AG04450 (cell line): ENCODE measurements at regions not wholly inside any gene's neighbourhood (a gene's known extent, or its start where the extent isn't known, plus 50 kb on each side); places are given as distances from the start of the nearest gene placed in this dataset.

ENCODE experiments used
- CTCF ChIA-PET: fragments of 300-600, 350-600 bp; formaldehyde crosslinking; extraction: SDS; loops from one replicate; lab custom pipeline; 2022; ENCODE audit warnings: antibody characterized with exemption, inconsistent platforms; lab: Charles Lee
- POLR2A ChIA-PET: fragments of 350-600 bp; formaldehyde crosslinking; extraction: SDS; loops from one replicate; lab custom pipeline; 2021; ENCODE audit warnings: antibody characterized with exemption, inconsistent platforms; lab: Yijun Ruan, JAX
- DNase-seq: peaks from one replicate; pipeline ENCODE4 v3.0.0-alpha.2; 2011; ENCODE audit warnings: low read depth, low spot score
- H3K27ac ChIP-seq: one replicate; pipeline ENCODE4 v1.5.1; 2012; ENCODE audit warnings: low read depth, low read length, control low read depth
- H3K27me3 ChIP-seq: one replicate; pipeline ENCODE4 v1.6.0; 2012; ENCODE audit warnings: low read length; ENCODE audit not compliant: control insufficient read depth, insufficient read depth
- H3K4me3 ChIP-seq: 2 replicates; pipeline ENCODE4 v1.5.1; 2011; ENCODE audit warnings: mild to moderate bottlenecking, low read depth, low read length, control low read depth
- H3K9me3 ChIP-seq: 2 replicates; pipeline ENCODE4 v1.5.1; 2012; ENCODE audit warnings: low read length; ENCODE audit not compliant: control insufficient read depth, insufficient read depth
- TF ChIP-seq, protein P1 (sequence below): IDR thresholded peaks from 2 replicates; pipeline ENCODE4 v1.5.1; 2011; ENCODE audit warnings: low read depth, low read length, control low read depth, inconsistent platforms

DNA sequence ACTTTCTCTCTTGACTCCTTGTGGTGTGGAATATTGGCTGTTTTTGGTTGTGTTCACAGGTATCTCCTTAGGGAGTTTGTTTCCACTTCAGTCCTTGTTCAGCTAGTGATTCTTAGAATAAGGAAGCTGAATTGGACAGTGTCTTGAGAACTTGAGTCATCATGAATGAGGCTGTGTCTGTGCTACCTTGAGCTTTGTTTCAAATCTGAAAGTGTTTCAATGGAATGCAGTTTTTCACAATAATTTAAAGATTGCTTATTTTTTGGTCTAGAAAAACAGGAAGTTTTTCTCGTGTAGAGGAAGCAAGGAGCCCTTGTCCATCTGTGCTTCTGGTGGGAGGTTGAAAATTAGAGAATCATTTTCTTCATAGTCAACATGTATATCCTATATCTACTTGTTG is 76.5 kb downstream of the ZNF518B start:
- TF ChIP-seq, protein P1, sequence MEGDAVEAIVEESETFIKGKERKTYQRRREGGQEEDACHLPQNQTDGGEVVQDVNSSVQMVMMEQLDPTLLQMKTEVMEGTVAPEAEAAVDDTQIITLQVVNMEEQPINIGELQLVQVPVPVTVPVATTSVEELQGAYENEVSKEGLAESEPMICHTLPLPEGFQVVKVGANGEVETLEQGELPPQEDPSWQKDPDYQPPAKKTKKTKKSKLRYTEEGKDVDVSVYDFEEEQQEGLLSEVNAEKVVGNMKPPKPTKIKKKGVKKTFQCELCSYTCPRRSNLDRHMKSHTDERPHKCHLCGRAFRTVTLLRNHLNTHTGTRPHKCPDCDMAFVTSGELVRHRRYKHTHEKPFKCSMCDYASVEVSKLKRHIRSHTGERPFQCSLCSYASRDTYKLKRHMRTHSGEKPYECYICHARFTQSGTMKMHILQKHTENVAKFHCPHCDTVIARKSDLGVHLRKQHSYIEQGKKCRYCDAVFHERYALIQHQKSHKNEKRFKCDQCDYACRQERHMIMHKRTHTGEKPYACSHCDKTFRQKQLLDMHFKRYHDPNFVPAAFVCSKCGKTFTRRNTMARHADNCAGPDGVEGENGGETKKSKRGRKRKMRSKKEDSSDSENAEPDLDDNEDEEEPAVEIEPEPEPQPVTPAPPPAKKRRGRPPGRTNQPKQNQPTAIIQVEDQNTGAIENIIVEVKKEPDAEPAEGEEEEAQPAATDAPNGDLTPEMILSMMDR, result no peak
- H3K9me3 ChIP-seq, result no peaks in the 10 kb centered on the region
- ChIA-PET POLR2A (no interaction called here), CTCF (no interaction called here)
- H3K4me3 ChIP-seq, result no peak overlapping the region
- no peaks in the 10 kb centered on the region for H3K27me3 ChIP-seq
- DNase-seq, result no peak
- H3K27ac ChIP-seq, result no peak overlapping the region

DNA sequence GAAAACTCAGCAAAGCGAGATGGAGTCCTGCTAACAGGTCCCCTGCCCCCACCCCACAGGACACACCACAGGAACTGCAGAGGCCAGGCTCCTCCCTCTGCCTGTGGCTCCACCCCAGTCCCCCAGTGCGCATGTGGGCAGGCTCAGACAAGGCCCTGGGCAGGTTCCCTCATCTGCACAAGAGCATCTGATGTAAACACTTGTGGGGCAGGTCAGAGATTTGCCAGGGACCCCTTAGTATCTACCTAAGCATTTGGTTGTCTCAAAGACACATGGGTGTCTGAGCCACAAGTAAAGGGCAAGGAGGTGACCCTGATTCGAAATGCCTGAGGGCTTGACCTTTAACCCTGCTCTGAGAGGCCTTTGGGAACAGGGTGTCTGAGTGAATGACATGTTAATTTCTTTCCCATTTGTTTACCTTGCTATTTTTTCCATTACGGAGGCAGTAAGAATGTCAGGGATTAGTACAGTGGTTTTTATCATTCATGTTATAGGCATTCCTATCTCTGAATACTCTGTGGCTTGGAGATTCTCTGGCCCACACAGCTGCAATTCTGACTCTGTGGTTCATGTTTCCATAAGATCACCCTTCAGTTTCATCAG is 85.3 kb downstream of the ZNF518B start:
- CTCF ChIA-PET, result no interaction called here

DNA sequence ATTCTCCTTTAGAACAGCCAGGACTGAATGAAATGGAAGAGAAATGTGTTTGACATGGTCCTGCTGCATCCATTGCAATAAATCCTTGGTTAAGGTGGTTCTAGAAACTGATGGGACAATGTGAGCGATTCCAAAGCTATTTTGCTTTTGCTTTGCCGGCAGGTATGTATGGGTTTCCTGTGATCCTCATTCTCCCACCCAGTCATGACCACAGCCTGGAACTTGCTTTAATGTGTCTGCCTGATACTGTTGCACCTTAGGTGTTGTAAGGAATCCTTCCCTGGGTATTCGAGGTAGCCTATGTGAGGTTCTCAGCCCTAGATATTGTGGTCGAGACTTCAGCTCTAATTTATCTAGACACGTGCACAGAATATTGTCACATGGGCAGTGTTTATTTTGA is 86.1 kb downstream of the ZNF518B start:
- ChIA-PET POLR2A (no interaction called here), CTCF (no interaction called here)
- H3K9me3 ChIP-seq, result no peaks in the 10 kb centered on the region
- no peak overlapping the region for H3K27ac ChIP-seq
- no peaks in the 10 kb centered on the region for H3K27me3 ChIP-seq
- H3K4me3 ChIP-seq, result no peak overlapping the region
- DNase-seq, result no peak
- TF ChIP-seq, protein P1, result no peak

More for the DNA sequence above, 85.3 kb downstream of the ZNF518B start:
- TF ChIP-seq, protein P1, result no peak
- DNase-seq, result no peak
- H3K27me3 ChIP-seq, result no peaks in the 10 kb centered on the region
- POLR2A ChIA-PET, result no interaction called here
- no peak overlapping the region for H3K27ac ChIP-seq
- H3K9me3 ChIP-seq, result no peaks in the 10 kb centered on the region
- no peak overlapping the region for H3K4me3 ChIP-seq

DNA sequence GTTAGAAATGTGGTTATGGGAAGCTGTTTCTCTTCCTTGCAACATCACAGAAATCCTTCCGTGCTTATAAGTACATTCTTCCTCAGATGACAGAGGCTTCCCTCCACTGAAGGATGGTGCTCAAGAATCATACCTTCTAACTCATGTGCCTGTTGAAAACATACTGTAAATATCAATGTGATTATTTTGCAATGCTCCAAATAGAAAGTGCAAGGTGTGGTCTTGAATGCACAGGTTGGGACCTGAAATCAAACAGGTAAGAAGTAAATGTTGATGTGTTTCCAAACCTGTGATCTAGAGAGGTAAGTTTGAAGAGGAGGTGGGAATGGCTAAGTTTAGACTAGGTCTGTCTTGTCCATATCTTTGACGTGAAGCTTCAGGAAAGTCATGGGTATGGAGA is 87.7 kb downstream of the ZNF518B start:
- TF ChIP-seq, protein P1, result no peak
- Histone ChIP-seq H3K27ac (no peak overlapping the region), H3K4me3 (no peak overlapping the region), H3K9me3 (no peaks in the 10 kb centered on the region), H3K27me3 (no peaks in the 10 kb centered on the region)
- CTCF ChIA-PET, result no interaction called here
- DNase-seq, result no peak
- POLR2A ChIA-PET, result no interaction called here

DNA sequence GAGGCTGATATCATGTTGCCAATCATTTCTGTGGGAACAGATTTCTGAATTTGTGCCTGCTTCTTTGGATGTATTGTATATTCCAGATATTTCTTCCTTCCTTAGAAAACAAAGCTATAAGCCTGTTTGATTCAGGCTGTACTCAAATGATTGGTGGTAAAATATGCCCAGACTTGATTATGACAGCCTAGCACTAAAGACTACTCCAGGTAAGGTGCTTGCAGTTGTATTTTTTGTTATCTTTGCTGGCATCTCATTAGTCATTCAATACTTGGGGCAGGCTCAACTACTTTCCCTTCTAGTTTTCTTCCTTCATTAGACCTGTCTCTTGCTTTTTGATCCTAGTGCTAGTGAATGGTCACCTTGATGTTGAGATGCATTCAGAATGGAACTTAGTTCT is 90.6 kb downstream of the ZNF518B start:
- no peaks in the 10 kb centered on the region for H3K27me3 ChIP-seq
- CTCF ChIA-PET, result no interaction called here
- no peak for DNase-seq
- POLR2A ChIA-PET, result no interaction called here
- TF ChIP-seq, protein P1, result no peak
- H3K27ac ChIP-seq, result no peak overlapping the region
- H3K4me3 ChIP-seq, result no peak overlapping the region
- H3K9me3 ChIP-seq, result no peaks in the 10 kb centered on the region
